Gastroesophageal sphincter (tissue), 4 donors: ENCODE measurements at regions not wholly inside any gene's neighbourhood (a gene's known extent, or its start where the extent isn't known, plus 50 kb on each side); places are given as distances from the start of the nearest gene placed in this dataset.

Experiments used
- ATAC-seq: fragments of 150-250 bp; one replicate; pipeline ENCODE4 v1.9.1; 2016; ENCODE audit warnings: mild to moderate bottlenecking, moderate library complexity
- H3K27ac ChIP-seq, 4 donors: fragments of 200-600 bp; sonication (generic) in 3 of 4; 1 replicate in 3 of 4; 2 replicates in 1 of 4; pipeline ENCODE4 v1.5.1; 2016 to 2019
- H3K27me3 ChIP-seq: fragments of 200-600 bp; sonication (generic); one replicate; pipeline ENCODE4 v1.5.1; 2019
- H3K36me3 ChIP-seq, 2 donors: fragments of 200-600 bp; sonication (generic); one replicate each; pipeline ENCODE4 v1.5.1; 2019; ENCODE audit warnings: control low read depth in 1 of 2
- H3K4me1 ChIP-seq, 3 donors: fragments of 200-600 bp; sonication (generic); 1 replicate in 2 of 3; 2 replicates in 1 of 3; pipeline ENCODE4 v1.5.1; 2016 to 2019; ENCODE audit warnings: control low read depth in 2 of 3
- H3K4me3 ChIP-seq, 2 donors: fragments of 200-600 bp; sonication (generic); one replicate each; pipeline ENCODE4 v1.5.1; 2019; ENCODE audit warnings: mild to moderate bottlenecking in 1 of 2, moderate library complexity in 1 of 2
- H3K9me3 ChIP-seq, 3 donors: fragments of 200-600 bp; sonication (generic); one replicate each; pipeline ENCODE4 v1.5.1; 2017 to 2019; ENCODE audit warnings: control low read depth in 2 of 3
- EP300 ChIP-seq: sonication (generic); formaldehyde crosslinking; IDR thresholded peaks from one replicate; pipeline ENCODE4 v1.6.1; 2017; ENCODE audit warnings: antibody characterized with exemption, mild to moderate bottlenecking
- POLR2A ChIP-seq, 2 donors: fragments of 450-650 bp; IDR thresholded peaks; one replicate each; pipeline ENCODE4 v1.6.1; 2017; ENCODE audit warnings: antibody characterized with exemption in 2 of 2, mild to moderate bottlenecking in 2 of 2, moderate library complexity in 1 of 2
- POLR2AphosphoS5 ChIP-seq: sonication (generic); formaldehyde crosslinking; IDR thresholded peaks from one replicate; pipeline ENCODE4 v1.6.1; 2017; ENCODE audit warnings: antibody characterized with exemption
- WGBS, 2 donors: methylation state at CpG; one replicate each; pipeline ENCODE4 v1.1.5; 2018; ENCODE audit warnings: low coverage in 1 of 2; 5-methylcytosine and 5-hydroxymethylcytosine counted together
- TF ChIP-seq, protein P1 (sequence below), 4 experiments: fragments of 200-600 bp in 2 of 4; fragments of 450-650 bp in 2 of 4; sonication (generic) in 1 of 4; IDR thresholded peaks; one replicate each; pipeline ENCODE4 v1.5.1; 2017 to 2019; ENCODE audit warnings: antibody characterized with exemption in 4 of 4, mild to moderate bottlenecking in 2 of 4, moderate library complexity in 2 of 4

DNA sequence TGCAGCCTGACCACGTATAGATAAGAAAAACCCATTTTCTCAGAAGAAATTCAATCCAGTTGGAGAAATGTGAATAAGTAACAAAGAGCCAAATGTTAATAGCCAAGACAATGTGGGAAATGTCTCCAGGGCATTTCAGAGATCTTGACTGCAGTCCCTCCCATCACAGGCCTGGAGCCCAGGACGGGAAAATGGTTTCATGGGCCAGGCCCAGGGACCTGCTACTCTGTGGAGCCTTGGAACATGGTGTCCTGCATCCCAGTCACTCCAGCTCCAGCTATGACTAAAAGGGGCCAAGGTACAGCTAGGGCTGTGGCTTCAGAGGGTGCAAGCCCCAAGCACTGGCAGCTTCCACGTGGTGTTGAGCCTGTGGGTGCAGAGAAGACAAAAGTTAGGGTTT lies 490.0 kb downstream of the CYLC2 start:
- no peaks in the 10 kb centered on the region for H3K4me1 ChIP-seq
- H3K4me3 ChIP-seq: no peak overlapping the region
- no peak for ATAC-seq
- H3K27me3 ChIP-seq: no peaks in the 10 kb centered on the region
- TF ChIP-seq EP300 (no peak), POLR2A (IDR thresholded peaks at IDR 0.05) (no peak), POLR2AphosphoS5 (no peak)
- TF ChIP-seq, protein P1, sequence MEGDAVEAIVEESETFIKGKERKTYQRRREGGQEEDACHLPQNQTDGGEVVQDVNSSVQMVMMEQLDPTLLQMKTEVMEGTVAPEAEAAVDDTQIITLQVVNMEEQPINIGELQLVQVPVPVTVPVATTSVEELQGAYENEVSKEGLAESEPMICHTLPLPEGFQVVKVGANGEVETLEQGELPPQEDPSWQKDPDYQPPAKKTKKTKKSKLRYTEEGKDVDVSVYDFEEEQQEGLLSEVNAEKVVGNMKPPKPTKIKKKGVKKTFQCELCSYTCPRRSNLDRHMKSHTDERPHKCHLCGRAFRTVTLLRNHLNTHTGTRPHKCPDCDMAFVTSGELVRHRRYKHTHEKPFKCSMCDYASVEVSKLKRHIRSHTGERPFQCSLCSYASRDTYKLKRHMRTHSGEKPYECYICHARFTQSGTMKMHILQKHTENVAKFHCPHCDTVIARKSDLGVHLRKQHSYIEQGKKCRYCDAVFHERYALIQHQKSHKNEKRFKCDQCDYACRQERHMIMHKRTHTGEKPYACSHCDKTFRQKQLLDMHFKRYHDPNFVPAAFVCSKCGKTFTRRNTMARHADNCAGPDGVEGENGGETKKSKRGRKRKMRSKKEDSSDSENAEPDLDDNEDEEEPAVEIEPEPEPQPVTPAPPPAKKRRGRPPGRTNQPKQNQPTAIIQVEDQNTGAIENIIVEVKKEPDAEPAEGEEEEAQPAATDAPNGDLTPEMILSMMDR (IDR thresholded peaks at IDR 0.05): no peak
- H3K9me3 ChIP-seq: peaks cover 0 to 6% (median 0%) of the 10 kb centered on the region in 3 donors
- H3K36me3 ChIP-seq: no peaks in the 10 kb centered on the region
- WGBS, 2 donors: 34 to 67% methylated on average over 1 to 3 of the region's 3 CpGs
- no peak overlapping the region for H3K27ac ChIP-seq

DNA sequence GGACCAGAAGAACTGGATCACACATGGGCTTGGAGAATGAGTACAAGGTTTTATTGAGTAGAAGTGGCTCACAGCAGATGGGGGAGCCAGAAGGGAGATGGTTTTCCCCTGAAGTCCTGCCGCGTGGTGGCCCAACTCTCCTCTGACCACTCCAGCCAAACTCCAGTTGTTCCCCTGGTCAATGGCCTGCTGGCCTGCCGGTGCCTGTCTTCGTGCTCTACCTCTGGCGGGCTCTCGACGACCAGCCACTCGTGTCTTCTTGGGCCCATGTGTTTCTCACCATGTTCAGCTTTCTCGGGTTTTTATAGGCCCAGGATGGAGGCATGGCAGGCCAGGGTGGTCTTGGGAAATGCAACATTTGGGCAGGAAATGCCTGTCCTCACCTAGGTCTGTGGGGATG lies 519.6 kb downstream of the CYLC2 start:
- Histone ChIP-seq H3K27me3 (no peaks in the 10 kb centered on the region), H3K27ac (no peak overlapping the region), H3K36me3 (no peaks in the 10 kb centered on the region), H3K4me1 (no peaks in the 10 kb centered on the region), H3K4me3 (no peak overlapping the region), H3K9me3 (no peaks in the 10 kb centered on the region)
- no CpG with 5 or more reads among the region's 9 CpGs for WGBS, 2 donors
- ATAC-seq: no peak
- TF ChIP-seq, protein P1 (IDR thresholded peaks at IDR 0.05): no peak
- TF ChIP-seq POLR2AphosphoS5 (no peak), EP300 (no peak), POLR2A (IDR thresholded peaks at IDR 0.05) (no peak)

DNA sequence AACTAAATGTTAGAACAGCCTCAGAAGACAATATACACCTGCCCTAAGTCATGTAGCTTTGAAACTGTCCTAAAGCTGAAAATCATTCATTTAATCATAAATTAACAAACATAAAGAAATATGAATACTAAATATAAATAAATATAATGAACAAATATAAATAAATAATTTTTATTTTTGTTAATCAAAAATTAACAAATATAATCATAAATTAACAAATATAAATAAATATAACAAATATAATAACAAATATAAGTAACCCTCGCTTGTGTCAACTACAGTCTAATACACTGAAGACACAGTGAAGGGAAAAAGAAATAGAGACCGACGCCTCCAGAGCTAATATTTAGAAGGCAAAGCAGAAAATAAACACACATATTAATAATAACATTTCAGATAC lies 527.3 kb downstream of the CYLC2 start:
- no peak for TF ChIP-seq POLR2AphosphoS5
- TF ChIP-seq, protein P1 (IDR thresholded peaks at IDR 0.05): no peak
- Histone ChIP-seq H3K9me3 (no peaks in the 10 kb centered on the region), H3K36me3 (no peaks in the 10 kb centered on the region), H3K27ac (no peak overlapping the region), H3K4me3 (no peak overlapping the region), H3K27me3 (no peaks in the 10 kb centered on the region), H3K4me1 (no peaks in the 10 kb centered on the region)
- WGBS, 2 donors: 90 to 93% methylated on average over 2 to 3 of the region's 3 CpGs
- no peak for ATAC-seq

DNA sequence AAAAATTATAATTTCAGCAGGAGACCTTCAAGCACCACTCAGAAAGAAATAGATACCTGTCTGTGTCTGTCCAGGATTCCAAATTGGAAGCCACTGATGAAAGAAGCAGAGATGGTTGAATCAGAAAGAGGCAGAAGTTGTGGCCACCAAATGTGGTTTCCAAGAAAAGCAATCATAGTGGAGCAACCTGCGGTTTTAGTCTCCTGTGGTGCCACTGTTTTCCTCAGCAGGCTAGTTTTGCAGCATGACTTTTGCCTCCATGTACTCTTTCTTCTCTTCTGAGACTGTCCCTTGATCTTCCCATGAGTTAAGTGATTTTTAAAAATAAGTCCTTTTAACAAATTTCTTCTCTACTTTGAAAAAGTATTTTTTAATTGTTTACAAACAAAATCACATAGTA lies 535.8 kb downstream of the CYLC2 start:
- WGBS, 2 donors: 44 to 57% methylated on average over 1 of the region's 1 CpG
- no peaks in the 10 kb centered on the region for H3K9me3 ChIP-seq
- H3K27me3 ChIP-seq: no peaks in the 10 kb centered on the region
- no peaks in the 10 kb centered on the region for H3K36me3 ChIP-seq
- TF ChIP-seq POLR2A (IDR thresholded peaks at IDR 0.05) (no peak), EP300 (no peak), POLR2AphosphoS5 (no peak)
- TF ChIP-seq, protein P1 (IDR thresholded peaks at IDR 0.05): no peak
- ATAC-seq: no peak
- no peaks in the 10 kb centered on the region for H3K4me1 ChIP-seq
- no peak overlapping the region for H3K4me3 ChIP-seq
- H3K27ac ChIP-seq: no peak overlapping the region

DNA sequence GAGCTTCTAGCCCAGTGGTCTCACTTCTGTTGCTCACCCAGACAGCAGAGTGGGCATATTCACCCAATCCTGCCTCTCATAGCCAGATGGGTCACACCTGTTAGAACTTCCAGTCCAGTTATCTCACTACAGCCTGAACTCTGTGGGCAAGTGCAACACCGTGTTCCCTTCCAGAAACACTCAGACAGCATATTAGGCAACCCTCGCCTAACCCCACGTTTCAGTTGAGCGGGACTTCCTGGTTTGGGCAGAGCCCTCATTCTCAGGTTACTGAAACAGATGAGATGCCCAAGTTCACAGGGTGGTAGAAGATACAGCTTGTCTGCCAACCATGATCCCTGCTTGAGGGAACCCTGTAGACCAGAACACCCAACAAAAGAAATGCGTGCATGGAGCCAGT lies 538.2 kb downstream of the CYLC2 start:
- Histone ChIP-seq H3K4me3 (no peak overlapping the region), H3K27ac (no peak overlapping the region), H3K9me3 (peaks cover 0 to 5% (median 0%) of the 10 kb centered on the region in 3 donors), H3K4me1 (no peaks in the 10 kb centered on the region), H3K36me3 (no peaks in the 10 kb centered on the region), H3K27me3 (no peaks in the 10 kb centered on the region)
- TF ChIP-seq, protein P1 (IDR thresholded peaks at IDR 0.05): no peak
- no peak for TF ChIP-seq EP300
- no peak for TF ChIP-seq POLR2A (IDR thresholded peaks at IDR 0.05)
- TF ChIP-seq POLR2AphosphoS5: no peak
- WGBS, 2 donors: 83 to 100% methylated on average over 1 of the region's 5 CpGs
- no peak for ATAC-seq
